GM18951 (cell line): ENCODE measurements at regions not wholly inside any gene's neighbourhood (a gene's known extent, or its start where the extent isn't known, plus 50 kb on each side); places are given as distances from the start of the nearest gene placed in this dataset.

ENCODE experiments used
- POLR2A ChIP-seq: IDR thresholded peaks from 4 replicates; pipeline ENCODE4 v1.6.1; 2011; ENCODE audit warnings: mild to moderate bottlenecking; ENCODE audit not compliant: insufficient read length, insufficient read depth; ENCODE audit errors: extremely low read depth
- in situ Hi-C: fragments of 300-500 bp; cut with MboI; formaldehyde crosslinking; loops from one replicate; pipeline ENCODE4 v1.12.0; 2022; ENCODE audit warnings: low sequenced_read_pairs, mixed read lengths, inconsistent platforms; ENCODE audit not compliant: unreplicated experiment

DNA sequence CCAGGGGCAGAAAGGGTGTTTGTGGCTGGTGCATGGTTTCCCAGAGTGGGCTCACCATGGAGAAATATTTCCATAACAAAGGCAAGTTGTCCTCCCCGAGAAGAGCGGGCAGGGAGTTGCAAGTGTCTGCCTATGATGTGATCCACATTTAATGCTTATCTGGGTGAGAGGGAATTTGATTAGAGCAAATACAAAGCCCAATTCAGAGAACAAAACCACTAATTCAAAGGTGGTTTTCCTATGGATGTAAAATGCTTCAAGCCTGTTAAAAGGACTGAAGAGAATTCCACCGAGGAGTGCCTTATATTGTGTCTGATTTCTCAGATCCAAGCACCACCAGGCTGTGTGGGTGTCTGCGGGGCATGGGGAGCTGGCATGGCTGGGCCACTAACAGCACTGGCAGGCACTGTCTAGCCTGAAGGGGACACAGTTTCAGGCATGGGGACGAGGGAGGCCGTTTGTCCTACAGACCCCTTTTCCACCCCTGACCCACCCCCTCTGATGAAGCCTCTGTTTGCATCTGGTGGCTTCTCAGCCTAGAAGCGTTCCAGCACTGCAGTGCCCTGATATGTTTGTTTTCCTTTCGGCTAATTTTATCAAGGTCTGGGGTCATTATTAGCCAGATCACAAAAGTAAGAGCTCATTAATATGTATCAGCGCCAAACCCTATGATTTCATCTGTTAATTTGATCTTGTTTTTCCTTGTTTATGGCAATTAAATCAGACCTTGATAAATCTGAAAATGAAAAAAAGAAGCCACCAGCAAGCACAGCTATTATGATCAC is 357.3 kb downstream of the HRH4 start:
- in situ Hi-C loops: no loop called here
- TF ChIP-seq POLR2A: no peak

DNA sequence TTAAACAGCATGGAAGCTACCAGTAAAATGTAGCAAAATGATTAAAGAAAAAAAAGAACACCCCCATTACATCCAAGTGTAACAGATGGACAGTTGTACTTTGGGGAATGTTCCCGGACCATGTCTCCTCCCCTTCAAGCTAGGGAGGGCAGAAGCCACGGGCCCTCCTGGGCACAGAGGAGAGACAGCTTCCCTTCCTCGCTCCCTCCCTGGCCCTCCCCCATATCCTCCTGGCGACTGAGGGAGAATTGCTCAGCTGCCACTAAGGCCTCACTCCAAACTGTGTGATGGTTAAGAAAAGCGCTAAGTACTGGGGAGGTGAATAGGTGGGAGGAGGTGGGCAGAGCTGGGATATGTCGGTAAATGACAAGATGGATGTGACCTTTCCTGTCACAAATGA is 358.0 kb downstream of the HRH4 start:
- TF ChIP-seq POLR2A: no peak
- in situ Hi-C loops: no loop called here

DNA sequence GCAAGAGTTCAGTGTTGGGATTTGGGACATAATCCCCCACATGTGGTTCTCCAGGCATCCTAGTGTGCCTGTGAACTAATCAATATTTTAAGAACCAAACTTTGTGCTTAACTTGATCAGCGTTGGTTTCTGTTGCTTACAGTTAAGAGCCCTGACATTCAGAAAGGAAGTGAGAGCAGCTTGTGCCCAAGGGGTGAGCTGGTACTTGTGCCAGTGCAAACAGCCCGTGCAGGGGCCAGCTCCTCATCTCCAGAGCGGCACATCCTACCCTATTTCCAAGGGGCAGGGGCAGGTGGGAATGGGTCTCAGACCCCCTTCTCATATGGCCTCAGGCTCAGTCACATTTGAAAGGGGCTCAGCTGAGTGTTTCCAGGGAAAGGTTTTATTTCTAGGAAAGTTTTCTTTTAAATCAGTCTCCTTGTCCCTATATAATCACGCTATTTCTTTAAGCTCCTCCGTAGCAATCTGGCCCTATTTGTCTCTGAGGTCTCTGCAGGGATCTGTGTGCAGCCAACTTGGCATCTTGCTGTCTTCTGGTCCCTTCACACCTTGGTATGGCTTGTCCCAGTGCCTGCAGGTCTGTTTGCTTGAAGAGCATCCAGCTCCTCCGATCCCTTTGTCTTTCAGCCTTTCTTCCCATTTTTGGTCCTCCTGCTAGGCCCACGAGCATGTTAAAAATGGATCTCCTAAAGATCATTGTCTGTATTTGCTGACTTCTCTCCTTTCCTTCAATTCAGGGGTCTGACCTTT is 358.9 kb downstream of the HRH4 start:
- no peak for TF ChIP-seq POLR2A
- in situ Hi-C loops: no loop called here

DNA sequence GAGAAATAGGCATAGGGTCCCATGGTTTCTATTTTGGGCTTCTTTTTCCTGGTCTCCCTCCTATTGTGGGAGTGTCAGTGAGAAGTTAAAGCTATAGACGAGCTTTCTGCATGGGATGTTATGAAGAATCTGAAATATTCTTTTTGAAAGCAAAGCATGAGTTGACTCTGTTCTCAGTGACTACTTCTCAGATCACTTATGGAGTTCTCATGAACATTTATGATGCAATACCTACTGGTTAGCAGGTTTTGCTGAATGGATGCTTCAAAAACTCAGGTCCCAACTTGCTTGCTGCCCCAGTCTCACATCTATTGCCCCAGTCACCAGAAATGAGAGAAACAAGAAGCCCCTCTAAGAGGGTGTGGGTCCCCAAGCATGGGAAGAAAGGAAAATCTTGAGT is 365.0 kb downstream of the HRH4 start:
- no peak for TF ChIP-seq POLR2A
- in situ Hi-C loops: no loop called here

DNA sequence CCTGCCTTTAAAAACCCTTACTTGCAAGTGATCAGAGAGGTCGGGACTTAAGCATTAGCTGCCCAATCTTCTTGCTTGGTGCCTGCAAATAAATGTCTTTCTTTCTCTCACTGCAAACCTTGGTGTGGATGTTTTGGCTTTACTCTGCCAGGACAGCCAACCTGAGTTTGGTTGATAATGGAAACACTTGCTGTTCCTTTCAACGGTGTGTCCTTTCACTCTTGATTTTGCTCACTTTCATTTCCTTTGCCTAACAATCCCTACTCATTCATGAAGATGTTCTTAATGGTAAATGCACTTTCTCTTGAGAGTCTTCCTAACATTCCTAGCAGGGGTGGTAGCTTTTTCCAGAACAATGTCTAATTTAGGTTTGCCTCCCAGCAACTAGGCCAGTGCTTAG is 366.2 kb downstream of the HRH4 start:
- no peak for TF ChIP-seq POLR2A
- in situ Hi-C loops: no loop called here

DNA sequence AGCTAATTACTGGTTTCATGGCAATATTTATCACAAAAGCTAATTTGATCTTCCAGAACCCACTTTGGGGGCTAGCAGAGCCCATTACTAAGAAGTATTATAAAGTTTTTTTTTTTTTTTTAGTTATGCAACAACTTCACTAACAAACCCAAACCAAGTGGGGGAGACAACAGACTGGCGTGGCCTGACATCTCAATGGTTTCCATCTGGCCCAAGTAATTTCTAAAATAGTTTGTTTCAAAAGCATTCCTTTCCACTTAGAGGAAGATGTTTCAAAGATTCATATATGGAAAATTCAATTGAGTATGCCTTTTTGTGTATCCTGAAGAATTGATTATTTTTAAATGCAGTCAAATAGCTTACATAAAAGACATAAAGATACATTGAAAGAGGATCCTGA is 367.1 kb downstream of the HRH4 start:
- TF ChIP-seq POLR2A: no peak
- in situ Hi-C loops: no loop called here

DNA sequence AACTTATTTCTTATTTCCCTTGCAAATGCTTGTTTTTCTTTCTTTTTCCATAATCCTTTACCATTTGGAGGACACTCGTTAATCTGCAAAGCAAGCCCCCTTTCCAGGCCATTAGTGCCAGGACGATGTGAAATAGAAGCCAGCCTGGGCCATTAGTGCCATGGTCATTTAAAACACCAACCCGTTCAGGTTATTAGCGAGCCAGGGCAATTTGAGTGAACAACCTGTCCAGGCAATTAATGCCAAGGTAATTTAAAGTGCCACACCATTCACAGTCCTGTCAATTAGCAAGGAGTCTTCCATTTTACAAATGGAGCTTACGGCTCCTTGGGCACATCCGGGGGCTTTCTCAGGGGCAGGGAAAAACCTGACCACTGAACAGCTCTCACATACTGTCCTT is 370.6 kb downstream of the HRH4 start:
- TF ChIP-seq POLR2A: no peak
- in situ Hi-C loops: no loop called here

DNA sequence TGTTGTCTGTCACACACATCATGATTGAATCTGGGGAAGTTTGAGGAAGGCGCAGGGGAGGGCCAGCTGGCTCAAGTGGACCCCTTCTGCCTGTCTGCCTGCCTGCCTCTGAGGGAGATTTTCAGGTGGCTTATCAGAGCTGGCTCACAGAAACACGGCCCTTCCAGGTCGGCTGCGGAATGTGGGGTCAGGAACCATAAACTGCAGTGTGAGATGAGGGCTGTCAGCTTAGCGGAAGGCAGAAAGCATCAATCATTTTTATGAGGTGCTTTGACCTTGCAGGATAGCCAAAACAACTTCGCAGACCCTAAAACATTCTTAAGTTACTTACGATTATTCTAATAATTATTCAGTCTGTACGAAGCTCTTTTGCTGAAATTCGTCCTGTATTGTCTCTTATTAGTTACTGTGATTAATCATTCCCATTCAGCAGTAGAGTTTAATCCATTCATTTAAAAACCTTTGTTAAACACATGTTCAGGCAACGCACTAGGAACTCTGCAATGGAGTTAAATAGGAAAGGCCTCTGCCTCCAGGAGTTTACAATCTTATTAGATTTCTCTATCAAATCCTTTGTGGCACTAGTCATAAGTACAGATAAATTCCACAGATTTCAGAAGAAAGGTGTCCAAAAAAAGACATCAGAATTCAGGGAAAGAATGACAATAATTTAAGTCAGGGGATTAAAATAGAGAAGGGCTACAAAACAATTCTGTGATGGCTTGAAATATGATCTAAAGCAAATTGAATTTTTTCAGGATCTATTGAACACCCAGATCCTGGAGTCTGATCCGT is 371.6 kb downstream of the HRH4 start:
- TF ChIP-seq POLR2A: no peak
- in situ Hi-C loops: no loop called here

DNA sequence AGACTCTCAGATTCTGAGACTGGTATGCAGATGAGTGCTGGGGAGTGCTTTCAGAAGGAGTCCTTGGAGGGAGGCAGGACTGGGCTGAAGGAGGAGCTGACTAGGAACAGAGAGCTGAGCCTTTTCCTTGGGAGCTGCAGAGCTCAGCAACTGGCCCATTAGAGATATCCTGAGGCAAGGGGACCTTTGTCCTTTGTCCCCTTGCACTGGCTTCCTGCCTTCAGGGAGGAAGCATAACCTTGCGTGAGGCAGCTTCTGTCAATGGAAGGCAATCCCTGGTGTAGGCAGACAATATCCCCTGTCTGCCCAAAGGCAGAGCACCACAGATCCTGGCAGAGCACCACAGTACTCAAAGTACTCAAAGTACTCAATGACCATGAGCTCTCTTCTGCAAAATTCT is 375.3 kb downstream of the HRH4 start:
- no peak for TF ChIP-seq POLR2A
- in situ Hi-C loops: no loop called here

DNA sequence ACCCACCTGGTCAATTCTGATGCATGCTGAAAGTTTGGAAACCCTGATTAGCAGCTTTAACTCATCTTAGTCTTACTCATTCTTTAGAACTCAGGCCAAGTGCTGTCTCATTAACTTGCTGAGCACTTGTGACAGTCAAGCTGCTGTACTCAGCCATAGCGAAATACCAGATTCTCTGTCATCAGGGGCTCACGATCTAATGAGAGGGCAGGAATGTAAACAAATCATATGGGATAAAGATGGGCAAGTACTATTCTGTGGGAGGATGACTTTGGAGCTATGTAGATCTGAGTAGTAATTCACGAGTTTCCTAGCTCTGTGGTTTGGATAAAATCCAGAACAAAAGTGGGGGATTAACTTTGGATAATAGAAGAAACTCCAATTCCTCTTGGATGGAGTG is 376.6 kb downstream of the HRH4 start:
- TF ChIP-seq POLR2A: no peak
- in situ Hi-C loops: no loop called here

DNA sequence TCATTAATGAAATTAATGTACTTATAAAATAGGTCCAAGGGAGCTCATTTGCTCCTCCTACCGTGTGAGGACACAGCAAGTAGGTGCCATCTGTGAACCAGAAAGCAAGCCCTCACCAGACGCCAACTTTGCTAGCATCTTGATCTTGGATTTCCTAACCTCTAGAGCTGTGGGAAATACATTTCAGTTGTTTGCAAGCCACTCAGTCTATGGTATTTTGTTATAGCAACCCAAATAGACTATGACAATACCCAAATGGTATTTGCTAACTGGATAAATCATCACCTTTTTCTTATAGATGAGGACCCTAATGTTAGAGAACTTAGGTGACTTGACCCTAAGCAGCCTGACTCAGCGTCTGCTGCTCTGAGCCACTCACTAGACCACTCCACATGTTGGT is 379.6 kb downstream of the HRH4 start:
- TF ChIP-seq POLR2A: no peak
- in situ Hi-C loops: no loop called here

DNA sequence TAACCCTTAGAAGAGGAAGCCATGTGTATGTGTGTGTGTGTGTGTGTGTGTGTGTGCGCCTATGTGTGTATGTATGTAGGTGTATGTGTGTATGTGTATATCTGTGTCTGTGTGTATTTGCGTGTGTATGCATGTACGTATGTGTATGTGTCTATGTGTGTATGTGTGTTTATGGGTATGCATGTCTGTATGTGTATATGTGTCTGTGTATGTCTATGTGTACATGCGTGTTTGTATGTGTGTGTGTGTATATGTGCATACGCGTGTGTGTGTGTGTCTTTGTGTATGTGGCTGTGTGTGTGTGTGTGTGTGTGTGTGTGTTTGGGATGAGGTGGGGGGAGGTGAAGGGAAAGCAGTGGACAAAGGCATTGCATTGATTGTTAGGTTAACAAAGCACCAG is 380.2 kb downstream of the HRH4 start:
- TF ChIP-seq POLR2A: no peak
- in situ Hi-C loops: no loop called here

DNA sequence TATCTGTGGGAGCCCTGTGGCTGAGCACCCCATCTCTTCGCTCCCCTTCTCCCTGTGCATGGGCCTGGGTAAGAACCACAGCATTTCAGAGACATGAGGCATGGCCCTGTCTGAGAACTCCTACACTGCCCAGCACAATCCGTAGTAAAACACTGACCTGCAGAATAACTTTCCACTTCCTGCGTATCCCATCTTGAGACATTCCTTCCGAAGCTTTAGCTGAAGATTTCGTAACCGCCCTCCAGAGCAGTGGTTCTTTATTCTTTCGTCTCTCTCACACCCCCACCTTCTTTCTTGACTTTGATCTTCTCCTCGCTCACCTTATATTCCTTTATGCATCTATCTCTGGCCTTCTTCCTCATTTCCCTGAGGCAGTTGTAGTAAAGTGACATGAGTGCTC is 381.1 kb downstream of the HRH4 start:
- no peak for TF ChIP-seq POLR2A
- in situ Hi-C loops: no loop called here
